ENCODE measurements at regions not wholly inside any gene's neighbourhood (a gene's known extent, or its start where the extent isn't known, plus 50 kb on each side); places are given as distances from the start of the nearest gene placed in this dataset.

DNA sequence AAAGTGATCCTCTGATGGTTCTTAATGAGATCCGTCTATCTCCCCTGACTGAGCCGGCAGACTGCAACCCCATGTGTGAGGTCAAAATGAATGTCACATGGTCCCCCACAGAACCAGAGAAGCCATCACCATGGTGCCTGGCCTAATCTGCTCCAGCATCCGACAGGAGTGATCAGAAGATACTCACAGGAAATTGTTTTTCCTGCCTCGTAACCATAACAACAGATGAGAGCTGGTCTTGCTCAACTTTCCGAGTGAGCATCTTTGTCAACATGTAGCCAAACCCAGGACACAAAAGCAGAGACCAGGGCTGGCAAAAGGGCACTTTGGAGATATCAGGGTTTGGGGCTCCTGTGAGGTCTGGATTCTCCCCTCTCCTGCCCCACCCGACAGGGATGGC lies 72.1 kb upstream of the C14orf180 start:
- no peak overlapping the region for H3K4me3 ChIP-seq (ENCODE audit: control insufficient read depth in 2 of 3, extremely low read depth in 1 of 3, insufficient read depth in 2 of 3, low read depth in 1 of 3, low read length in 3 of 3)
- H3K9me3 ChIP-seq (ENCODE audit: control insufficient read depth, low read depth, low read length): no peaks in the 10 kb centered on the region
- TF ChIP-seq EZH2 (IDR thresholded peaks at IDR 0.05; ENCODE audit: low read length): no peak
- no peak for TF ChIP-seq CTCF (optimal IDR thresholded peaks at IDR 0.05 in 1 of 3, IDR thresholded peaks at IDR 0.05 in 1 of 3, conservative IDR thresholded peaks at IDR 0.05 in 1 of 3; ENCODE audit: extremely low read depth in 1 of 3, insufficient read depth in 2 of 3, low read length in 3 of 3)
- no peak overlapping the region for H3K27ac ChIP-seq (ENCODE audit: control insufficient read depth, insufficient read depth, low read length)
- no peaks in the 10 kb centered on the region for H3K36me3 ChIP-seq (ENCODE audit: control insufficient read depth in 2 of 2, extremely low read depth in 1 of 2, insufficient read depth in 2 of 2, low read length in 2 of 2)
- DNase-seq (ENCODE audit: low read depth, low spot score) (no peak), FAIRE-seq (no peak)
- H3K27me3 ChIP-seq (ENCODE audit: control insufficient read depth, extremely low read depth, insufficient read depth, low read length): peaks cover 18% of the 10 kb centered on the region
- H3K4me2 ChIP-seq (ENCODE audit: control insufficient read depth, extremely low read depth, insufficient read depth, low read depth, low read length): no peak overlapping the region
- no peaks in the 10 kb centered on the region for H3K9me1 ChIP-seq (ENCODE audit: control insufficient read depth, extremely low read depth, insufficient read depth, low read length)
- dilution Hi-C loops (cut with MboI; ENCODE audit: extremely low pct_ligation_motif_present, low sequenced_read_pairs): no loop called here
- H3K79me2 ChIP-seq (ENCODE audit: control insufficient read depth, insufficient read depth, low read length): no peaks in the 10 kb centered on the region
- no peaks in the 10 kb centered on the region for H4K20me1 ChIP-seq (ENCODE audit: control insufficient read depth, extremely low read depth, insufficient read depth, low read length)
- H2AFZ ChIP-seq (ENCODE audit: control insufficient read depth, low read length): no peak overlapping the region
- no peak overlapping the region for H3K9ac ChIP-seq (ENCODE audit: control insufficient read depth, extremely low read depth, insufficient read depth, low read length)
- H3K4me1 ChIP-seq (ENCODE audit: control insufficient read depth, extremely low read depth, insufficient read depth, low read length): no peaks in the 10 kb centered on the region

- Histone ChIP-seq H3K27ac (ENCODE audit: control insufficient read depth, insufficient read depth, low read length) (no peak overlapping the region), H3K79me2 (ENCODE audit: control insufficient read depth, insufficient read depth, low read length) (no peaks in the 10 kb centered on the region), H3K9me3 (ENCODE audit: control insufficient read depth, low read depth, low read length) (no peaks in the 10 kb centered on the region), H4K20me1 (ENCODE audit: control insufficient read depth, extremely low read depth, insufficient read depth, low read length) (no peaks in the 10 kb centered on the region), H3K4me2 (ENCODE audit: control insufficient read depth, extremely low read depth, insufficient read depth, low read depth, low read length) (no peak overlapping the region), H2AFZ (ENCODE audit: control insufficient read depth, low read length) (no peak overlapping the region), H3K9ac (ENCODE audit: control insufficient read depth, extremely low read depth, insufficient read depth, low read length) (no peak overlapping the region), H3K27me3 (ENCODE audit: control insufficient read depth, extremely low read depth, insufficient read depth, low read length) (peaks cover 40% of the 10 kb centered on the region), H3K9me1 (ENCODE audit: control insufficient read depth, extremely low read depth, insufficient read depth, low read length) (no peaks in the 10 kb centered on the region), H3K36me3 (ENCODE audit: control insufficient read depth in 2 of 2, extremely low read depth in 1 of 2, insufficient read depth in 2 of 2, low read length in 2 of 2) (no peaks in the 10 kb centered on the region), H3K4me3 (ENCODE audit: control insufficient read depth in 2 of 3, extremely low read depth in 1 of 3, insufficient read depth in 2 of 3, low read depth in 1 of 3, low read length in 3 of 3) (no peak overlapping the region), H3K4me1 (ENCODE audit: control insufficient read depth, extremely low read depth, insufficient read depth, low read length) (no peaks in the 10 kb centered on the region)
- dilution Hi-C loops (cut with MboI; ENCODE audit: extremely low pct_ligation_motif_present, low sequenced_read_pairs): no loop called here
- no peak for DNase-seq (ENCODE audit: low read depth, low spot score)
- FAIRE-seq: no peak
- TF ChIP-seq EZH2 (IDR thresholded peaks at IDR 0.05; ENCODE audit: low read length): no peak
- no peak for TF ChIP-seq CTCF (optimal IDR thresholded peaks at IDR 0.05 in 1 of 3, IDR thresholded peaks at IDR 0.05 in 1 of 3, conservative IDR thresholded peaks at IDR 0.05 in 1 of 3; ENCODE audit: extremely low read depth in 1 of 3, insufficient read depth in 2 of 3, low read length in 3 of 3)
Measured at GRCh38 chr14:104509673-104510072, 69.9 kb upstream of the C14orf180 start.
